ENCODE measurements at regions not wholly inside any gene's neighbourhood (a gene's known extent, or its start where the extent isn't known, plus 50 kb on each side); places are given as distances from the start of the nearest gene placed in this dataset.
"Not testable (repeated sequence)": the region's sequence is repeated elsewhere in the genome, so short reads cannot be mapped to it uniquely, and the experiment has no call there.

DNA sequence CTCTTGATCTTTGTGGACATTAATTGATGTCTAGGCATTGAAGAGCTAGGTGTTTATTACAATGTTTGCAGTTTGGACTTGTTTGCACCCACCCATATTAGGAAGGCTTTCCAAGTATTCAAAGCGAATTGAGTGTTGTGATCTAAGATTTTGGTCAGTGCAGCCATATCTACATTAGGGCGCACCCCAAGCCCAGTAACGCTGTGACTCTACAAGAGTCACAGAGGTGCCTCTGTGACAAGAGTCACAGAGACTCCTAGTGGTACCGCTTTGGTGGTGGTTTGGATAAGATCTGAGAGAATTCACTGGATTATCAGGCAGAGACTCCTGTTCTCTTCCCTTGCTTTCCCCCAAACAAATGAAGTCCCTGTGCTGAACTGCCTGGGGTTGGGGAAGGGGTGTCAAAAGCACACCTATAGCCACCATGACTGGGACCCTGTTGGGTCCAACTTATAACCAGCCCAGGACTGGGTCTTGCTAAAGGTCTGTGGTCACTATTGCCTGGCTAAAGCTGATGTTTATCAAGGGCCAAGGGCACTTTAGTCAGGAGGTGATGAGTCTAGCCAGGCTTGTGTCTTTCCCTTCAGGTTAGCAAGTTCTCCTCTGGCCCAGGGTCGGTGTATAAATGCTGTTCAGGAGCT is 114.1 kb upstream of the RIOK2 start:
- Histone ChIP-seq H3K27me3 (replicated peaks; ENCODE audit: insufficient read depth) (no peaks in the 10 kb centered on the region), H3K4me1 (replicated peaks) (no peaks in the 10 kb centered on the region), H3K9me3 (no peaks in the 10 kb centered on the region), H3K36me3 (no peaks in the 10 kb centered on the region), H3K27ac (no peak overlapping the region), H3K4me3 (no peak overlapping the region)
- DNase-seq (ENCODE audit: low spot score): no peak
- intact Hi-C loops (cut with DNase I): no loop called here
- WGBS: 20% methylated on average over 5 of the region's 5 CpGs
- TF ChIP-seq POLR2AphosphoS5 (IDR thresholded peaks at IDR 0.05): no peak
- TF ChIP-seq, protein P1, sequence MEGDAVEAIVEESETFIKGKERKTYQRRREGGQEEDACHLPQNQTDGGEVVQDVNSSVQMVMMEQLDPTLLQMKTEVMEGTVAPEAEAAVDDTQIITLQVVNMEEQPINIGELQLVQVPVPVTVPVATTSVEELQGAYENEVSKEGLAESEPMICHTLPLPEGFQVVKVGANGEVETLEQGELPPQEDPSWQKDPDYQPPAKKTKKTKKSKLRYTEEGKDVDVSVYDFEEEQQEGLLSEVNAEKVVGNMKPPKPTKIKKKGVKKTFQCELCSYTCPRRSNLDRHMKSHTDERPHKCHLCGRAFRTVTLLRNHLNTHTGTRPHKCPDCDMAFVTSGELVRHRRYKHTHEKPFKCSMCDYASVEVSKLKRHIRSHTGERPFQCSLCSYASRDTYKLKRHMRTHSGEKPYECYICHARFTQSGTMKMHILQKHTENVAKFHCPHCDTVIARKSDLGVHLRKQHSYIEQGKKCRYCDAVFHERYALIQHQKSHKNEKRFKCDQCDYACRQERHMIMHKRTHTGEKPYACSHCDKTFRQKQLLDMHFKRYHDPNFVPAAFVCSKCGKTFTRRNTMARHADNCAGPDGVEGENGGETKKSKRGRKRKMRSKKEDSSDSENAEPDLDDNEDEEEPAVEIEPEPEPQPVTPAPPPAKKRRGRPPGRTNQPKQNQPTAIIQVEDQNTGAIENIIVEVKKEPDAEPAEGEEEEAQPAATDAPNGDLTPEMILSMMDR (IDR thresholded peaks at IDR 0.05): peak in 2 of 4 experiments; percentile 21 to 33

DNA sequence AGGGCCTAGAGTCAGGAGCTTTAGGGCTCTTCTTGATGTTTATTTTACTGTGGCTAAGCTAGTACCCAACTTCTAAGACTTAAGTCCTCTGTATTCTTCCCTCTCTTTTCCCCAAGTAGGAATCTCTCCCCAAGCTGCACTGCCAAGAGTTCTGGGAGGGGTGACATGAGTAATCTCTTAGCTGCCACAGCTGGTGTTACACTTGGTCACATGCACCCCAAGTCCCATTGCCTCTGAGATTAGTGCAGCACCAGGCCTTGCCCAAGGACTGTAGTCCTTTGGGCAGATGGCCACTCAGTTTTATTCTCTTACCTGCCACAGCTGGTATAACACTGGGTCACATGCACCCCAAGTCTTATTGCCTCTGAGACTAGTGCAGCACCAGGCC is 114.7 kb upstream of the RIOK2 start:
- Histone ChIP-seq H3K27ac (no peak overlapping the region), H3K27me3 (replicated peaks; ENCODE audit: insufficient read depth) (no peaks in the 10 kb centered on the region), H3K36me3 (no peaks in the 10 kb centered on the region), H3K4me1 (replicated peaks) (no peaks in the 10 kb centered on the region), H3K9me3 (no peaks in the 10 kb centered on the region), H3K4me3 (no peak overlapping the region)
- intact Hi-C loops (cut with DNase I): no loop called here
- no peak for DNase-seq (ENCODE audit: low spot score)
- TF ChIP-seq POLR2AphosphoS5 (IDR thresholded peaks at IDR 0.05): no peak
- TF ChIP-seq POLR2A (IDR thresholded peaks at IDR 0.05): no peak
- TF ChIP-seq, protein P1 (IDR thresholded peaks at IDR 0.05): no peak

GRCh38 chr5:97301181-97301580 is 118.1 kb upstream of the RIOK2 start:
- intact Hi-C loops (cut with DNase I); H3K27ac ChIP-seq; H3K36me3 ChIP-seq; H3K27me3 ChIP-seq (replicated peaks; ENCODE audit: insufficient read depth); DNase-seq (ENCODE audit: low spot score); H3K4me3 ChIP-seq; H3K4me1 ChIP-seq (replicated peaks); H3K9me3 ChIP-seq: not testable (repeated sequence)
- 87% methylated on average over 11 of the region's 16 CpGs for WGBS

GRCh38 chr5:97338729-97339128 is 155.7 kb upstream of the RIOK2 start:
- H3K9me3 ChIP-seq: no peaks in the 10 kb centered on the region
- no peaks in the 10 kb centered on the region for H3K27me3 ChIP-seq (replicated peaks; ENCODE audit: insufficient read depth)
- no peaks in the 10 kb centered on the region for H3K4me1 ChIP-seq (replicated peaks)
- intact Hi-C loops (cut with DNase I): no loop called here
- DNase-seq (ENCODE audit: low spot score): no peak
- no peak overlapping the region for H3K27ac ChIP-seq
- H3K36me3 ChIP-seq: no peaks in the 10 kb centered on the region
- H3K4me3 ChIP-seq: no peak overlapping the region
- 91% methylated on average over 1 of the region's 1 CpG for WGBS
- no peak for TF ChIP-seq POLR2A (IDR thresholded peaks at IDR 0.05)
- TF ChIP-seq, protein P1 (IDR thresholded peaks at IDR 0.05): no peak
- no peak for TF ChIP-seq POLR2AphosphoS5 (IDR thresholded peaks at IDR 0.05)

DNA sequence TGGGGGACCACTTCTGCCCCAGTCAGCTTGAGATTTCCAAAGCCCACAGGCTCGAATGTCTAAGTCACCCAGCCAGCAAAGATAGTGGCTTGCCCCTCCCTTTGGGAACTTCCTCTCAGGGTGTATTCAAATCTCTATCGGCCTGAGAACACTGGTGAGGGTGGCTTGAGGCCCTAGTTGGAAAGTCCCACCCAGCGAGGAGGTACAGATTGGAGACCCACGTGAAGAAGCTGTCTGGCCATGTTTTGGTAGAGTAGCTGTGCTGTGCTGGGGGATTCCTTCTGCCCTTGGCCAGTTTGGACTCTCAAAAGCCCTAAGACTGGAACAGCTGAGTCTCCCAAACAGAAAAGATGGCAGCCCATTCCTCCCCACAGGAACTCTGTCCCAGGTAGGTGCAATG is 172.7 kb upstream of the RIOK2 start:
- no peaks in the 10 kb centered on the region for H3K27me3 ChIP-seq (replicated peaks; ENCODE audit: insufficient read depth)
- no peak for DNase-seq (ENCODE audit: low spot score)
- no peaks in the 10 kb centered on the region for H3K36me3 ChIP-seq
- no peaks in the 10 kb centered on the region for H3K4me1 ChIP-seq (replicated peaks)
- intact Hi-C loops (cut with DNase I): no loop called here
- H3K27ac ChIP-seq: no peak overlapping the region
- H3K9me3 ChIP-seq: no peaks in the 10 kb centered on the region
- no peak overlapping the region for H3K4me3 ChIP-seq
- no peak for TF ChIP-seq POLR2A (IDR thresholded peaks at IDR 0.05)
- TF ChIP-seq POLR2AphosphoS5 (IDR thresholded peaks at IDR 0.05): no peak
- TF ChIP-seq, protein P1 (IDR thresholded peaks at IDR 0.05): no peak
- 75% methylated on average over 4 of the region's 4 CpGs for WGBS
